ENCODE measurements at regions not wholly inside any gene's neighbourhood (a gene's known extent, or its start where the extent isn't known, plus 50 kb on each side); places are given as distances from the start of the nearest gene placed in this dataset.

DNA sequence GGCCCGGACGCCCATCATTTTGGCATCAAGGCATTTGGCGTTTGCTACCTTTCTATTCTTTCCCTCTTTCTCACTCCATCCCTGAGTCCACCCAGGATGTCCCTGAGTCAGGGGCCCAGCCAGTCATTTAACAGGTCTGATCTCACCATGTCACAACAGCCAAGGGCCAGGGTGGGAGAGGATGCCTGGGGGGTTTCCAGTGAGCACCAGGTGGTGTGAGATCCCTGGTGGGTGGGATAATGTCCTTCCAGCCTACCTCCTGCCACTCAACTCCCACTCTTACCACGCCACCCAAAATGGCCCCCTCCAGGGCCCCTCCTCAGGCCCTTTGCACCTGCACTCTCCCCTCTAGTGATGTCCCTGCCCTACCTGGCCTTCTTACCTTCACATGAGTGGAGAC lies 310.8 kb downstream of the BCL11B start:
- TF ChIP-seq TAF1 (IDR thresholded peaks at IDR 0.05; ENCODE audit: borderline replicate concordance, low read depth, low read length) (no peak), GABPA (IDR thresholded peaks at IDR 0.05; ENCODE audit: low read depth) (no peak), EZH2phosphoT487 (IDR thresholded peaks at IDR 0.05; ENCODE audit: borderline replicate concordance, low read depth) (no peak)
- TF ChIP-seq, protein P1, sequence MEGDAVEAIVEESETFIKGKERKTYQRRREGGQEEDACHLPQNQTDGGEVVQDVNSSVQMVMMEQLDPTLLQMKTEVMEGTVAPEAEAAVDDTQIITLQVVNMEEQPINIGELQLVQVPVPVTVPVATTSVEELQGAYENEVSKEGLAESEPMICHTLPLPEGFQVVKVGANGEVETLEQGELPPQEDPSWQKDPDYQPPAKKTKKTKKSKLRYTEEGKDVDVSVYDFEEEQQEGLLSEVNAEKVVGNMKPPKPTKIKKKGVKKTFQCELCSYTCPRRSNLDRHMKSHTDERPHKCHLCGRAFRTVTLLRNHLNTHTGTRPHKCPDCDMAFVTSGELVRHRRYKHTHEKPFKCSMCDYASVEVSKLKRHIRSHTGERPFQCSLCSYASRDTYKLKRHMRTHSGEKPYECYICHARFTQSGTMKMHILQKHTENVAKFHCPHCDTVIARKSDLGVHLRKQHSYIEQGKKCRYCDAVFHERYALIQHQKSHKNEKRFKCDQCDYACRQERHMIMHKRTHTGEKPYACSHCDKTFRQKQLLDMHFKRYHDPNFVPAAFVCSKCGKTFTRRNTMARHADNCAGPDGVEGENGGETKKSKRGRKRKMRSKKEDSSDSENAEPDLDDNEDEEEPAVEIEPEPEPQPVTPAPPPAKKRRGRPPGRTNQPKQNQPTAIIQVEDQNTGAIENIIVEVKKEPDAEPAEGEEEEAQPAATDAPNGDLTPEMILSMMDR (IDR thresholded peaks at IDR 0.05) = no peak
- TF ChIP-seq, protein P2, sequence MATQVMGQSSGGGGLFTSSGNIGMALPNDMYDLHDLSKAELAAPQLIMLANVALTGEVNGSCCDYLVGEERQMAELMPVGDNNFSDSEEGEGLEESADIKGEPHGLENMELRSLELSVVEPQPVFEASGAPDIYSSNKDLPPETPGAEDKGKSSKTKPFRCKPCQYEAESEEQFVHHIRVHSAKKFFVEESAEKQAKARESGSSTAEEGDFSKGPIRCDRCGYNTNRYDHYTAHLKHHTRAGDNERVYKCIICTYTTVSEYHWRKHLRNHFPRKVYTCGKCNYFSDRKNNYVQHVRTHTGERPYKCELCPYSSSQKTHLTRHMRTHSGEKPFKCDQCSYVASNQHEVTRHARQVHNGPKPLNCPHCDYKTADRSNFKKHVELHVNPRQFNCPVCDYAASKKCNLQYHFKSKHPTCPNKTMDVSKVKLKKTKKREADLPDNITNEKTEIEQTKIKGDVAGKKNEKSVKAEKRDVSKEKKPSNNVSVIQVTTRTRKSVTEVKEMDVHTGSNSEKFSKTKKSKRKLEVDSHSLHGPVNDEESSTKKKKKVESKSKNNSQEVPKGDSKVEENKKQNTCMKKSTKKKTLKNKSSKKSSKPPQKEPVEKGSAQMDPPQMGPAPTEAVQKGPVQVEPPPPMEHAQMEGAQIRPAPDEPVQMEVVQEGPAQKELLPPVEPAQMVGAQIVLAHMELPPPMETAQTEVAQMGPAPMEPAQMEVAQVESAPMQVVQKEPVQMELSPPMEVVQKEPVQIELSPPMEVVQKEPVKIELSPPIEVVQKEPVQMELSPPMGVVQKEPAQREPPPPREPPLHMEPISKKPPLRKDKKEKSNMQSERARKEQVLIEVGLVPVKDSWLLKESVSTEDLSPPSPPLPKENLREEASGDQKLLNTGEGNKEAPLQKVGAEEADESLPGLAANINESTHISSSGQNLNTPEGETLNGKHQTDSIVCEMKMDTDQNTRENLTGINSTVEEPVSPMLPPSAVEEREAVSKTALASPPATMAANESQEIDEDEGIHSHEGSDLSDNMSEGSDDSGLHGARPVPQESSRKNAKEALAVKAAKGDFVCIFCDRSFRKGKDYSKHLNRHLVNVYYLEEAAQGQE (IDR thresholded peaks at IDR 0.05; ENCODE audit: low read depth, low read length) = no peak

All from SK-N-SH (cell line).